ENCODE measurements at regions not wholly inside any gene's neighbourhood (a gene's known extent, or its start where the extent isn't known, plus 50 kb on each side); places are given as distances from the start of the nearest gene placed in this dataset.
A peak's percentile ranks its signal among the peaks of the same experiment; 100 is the strongest.

DNA sequence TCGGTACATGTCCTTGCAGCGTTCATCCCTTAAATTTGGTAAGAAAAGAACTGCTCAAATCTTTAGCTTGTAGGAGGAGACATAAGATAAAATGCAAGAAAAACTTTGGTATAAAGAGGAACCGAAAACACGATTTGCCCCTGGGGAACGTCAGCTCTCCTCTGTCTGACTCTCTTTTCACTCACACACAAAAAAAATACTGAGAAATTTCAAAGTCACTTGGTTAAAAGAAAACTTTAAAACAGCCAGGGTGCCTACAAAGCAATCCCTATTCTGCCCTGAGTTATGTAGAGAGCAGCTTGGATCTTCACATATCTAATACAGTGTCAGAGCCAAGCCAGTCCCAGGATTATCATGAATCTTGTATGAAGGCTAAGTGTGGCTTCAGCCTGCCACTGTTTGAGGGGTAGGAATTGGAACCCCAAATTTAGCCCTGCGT is 248.5 kb upstream of the CXXC4 start:
- TF ChIP-seq, protein P1, sequence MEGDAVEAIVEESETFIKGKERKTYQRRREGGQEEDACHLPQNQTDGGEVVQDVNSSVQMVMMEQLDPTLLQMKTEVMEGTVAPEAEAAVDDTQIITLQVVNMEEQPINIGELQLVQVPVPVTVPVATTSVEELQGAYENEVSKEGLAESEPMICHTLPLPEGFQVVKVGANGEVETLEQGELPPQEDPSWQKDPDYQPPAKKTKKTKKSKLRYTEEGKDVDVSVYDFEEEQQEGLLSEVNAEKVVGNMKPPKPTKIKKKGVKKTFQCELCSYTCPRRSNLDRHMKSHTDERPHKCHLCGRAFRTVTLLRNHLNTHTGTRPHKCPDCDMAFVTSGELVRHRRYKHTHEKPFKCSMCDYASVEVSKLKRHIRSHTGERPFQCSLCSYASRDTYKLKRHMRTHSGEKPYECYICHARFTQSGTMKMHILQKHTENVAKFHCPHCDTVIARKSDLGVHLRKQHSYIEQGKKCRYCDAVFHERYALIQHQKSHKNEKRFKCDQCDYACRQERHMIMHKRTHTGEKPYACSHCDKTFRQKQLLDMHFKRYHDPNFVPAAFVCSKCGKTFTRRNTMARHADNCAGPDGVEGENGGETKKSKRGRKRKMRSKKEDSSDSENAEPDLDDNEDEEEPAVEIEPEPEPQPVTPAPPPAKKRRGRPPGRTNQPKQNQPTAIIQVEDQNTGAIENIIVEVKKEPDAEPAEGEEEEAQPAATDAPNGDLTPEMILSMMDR (IDR thresholded peaks at IDR 0.05; ENCODE audit: insufficient read depth, low read length, poor library complexity, severe bottlenecking), result no peak
- no peaks in the 10 kb centered on the region for H3K27me3 ChIP-seq (replicated peaks; ENCODE audit: control insufficient read depth, insufficient read depth, low read length)
- no peaks in the 10 kb centered on the region for H3K36me3 ChIP-seq (ENCODE audit: control insufficient read depth, insufficient read depth, low read length)
- peak overlapping the region; percentile 14; the same call in 1 of the 2 replicates for H3K4me3 ChIP-seq (replicated peaks; ENCODE audit: low read depth, low read length)
- peak; percentile 76 for DNase-seq (ENCODE audit: extremely low read depth, insufficient read length)

DNA sequence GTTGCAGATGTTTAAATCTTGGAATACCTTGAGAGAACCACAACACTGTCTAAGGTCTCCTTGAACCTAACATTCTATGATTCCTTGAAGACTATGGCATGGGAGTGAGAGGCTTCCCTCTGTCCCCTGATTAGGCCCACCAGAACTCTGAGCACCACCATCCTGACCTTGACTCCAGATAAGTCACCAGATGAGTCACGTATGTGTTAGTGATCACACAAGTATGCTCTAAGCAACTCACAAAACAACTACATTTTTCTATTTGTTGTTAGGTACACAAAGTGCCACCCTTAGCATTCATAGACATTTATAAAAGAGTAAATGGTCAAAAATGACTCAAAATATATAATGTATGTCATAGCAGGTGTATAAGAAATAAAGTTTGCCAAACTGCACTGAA is 252.9 kb upstream of the CXXC4 start:
- DNase-seq (ENCODE audit: extremely low read depth, insufficient read length), result no peak
- no peaks in the 10 kb centered on the region for H3K27me3 ChIP-seq (replicated peaks; ENCODE audit: control insufficient read depth, insufficient read depth, low read length)
- TF ChIP-seq, protein P1 (IDR thresholded peaks at IDR 0.05; ENCODE audit: insufficient read depth, low read length, poor library complexity, severe bottlenecking), result no peak
- H3K4me3 ChIP-seq (replicated peaks; ENCODE audit: low read depth, low read length), result no peak overlapping the region
- H3K36me3 ChIP-seq (ENCODE audit: control insufficient read depth, insufficient read depth, low read length), result no peaks in the 10 kb centered on the region

DNA sequence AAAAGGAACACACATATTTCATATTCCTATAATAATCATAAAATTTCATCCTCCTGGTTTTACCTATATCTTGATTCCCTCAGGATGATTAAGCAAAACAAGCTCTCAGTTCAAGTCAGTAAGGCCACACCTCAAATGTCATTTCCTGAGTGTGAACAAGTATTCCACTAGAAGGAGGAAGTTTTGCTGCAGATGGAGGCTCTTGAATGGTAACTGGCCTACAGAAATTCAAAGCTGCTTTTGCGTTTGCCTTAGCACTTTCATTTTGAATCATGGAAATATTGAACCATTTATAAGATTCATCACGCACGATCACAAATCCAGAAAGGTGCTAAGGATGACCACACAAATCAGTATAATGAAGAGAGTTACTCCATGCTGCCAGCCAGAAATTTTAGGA is 254.4 kb upstream of the CXXC4 start:
- H3K27me3 ChIP-seq (replicated peaks; ENCODE audit: control insufficient read depth, insufficient read depth, low read length), result no peaks in the 10 kb centered on the region
- no peaks in the 10 kb centered on the region for H3K36me3 ChIP-seq (ENCODE audit: control insufficient read depth, insufficient read depth, low read length)
- TF ChIP-seq, protein P1 (IDR thresholded peaks at IDR 0.05; ENCODE audit: insufficient read depth, low read length, poor library complexity, severe bottlenecking), result no peak
- peak; percentile 29 for DNase-seq (ENCODE audit: extremely low read depth, insufficient read length)
- H3K4me3 ChIP-seq (replicated peaks; ENCODE audit: low read depth, low read length), result no peak overlapping the region

DNA sequence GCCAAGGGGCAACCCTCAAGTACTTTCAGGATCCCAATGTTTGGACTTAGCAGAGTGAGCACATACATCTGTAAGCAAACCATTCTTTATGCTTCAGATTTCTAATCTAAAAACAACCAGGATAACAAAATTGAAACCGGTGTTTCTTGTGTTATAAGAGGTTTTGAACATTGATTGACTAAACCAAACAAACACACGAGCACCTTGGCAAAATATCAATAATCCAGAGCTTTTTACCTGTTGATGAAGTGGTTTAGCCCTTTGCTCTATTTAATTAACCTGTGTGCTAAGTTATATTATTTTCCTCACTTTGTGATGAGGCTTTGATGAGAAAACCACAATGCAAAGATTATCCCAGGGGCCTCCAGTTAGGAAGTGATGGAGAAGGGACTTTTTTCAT is 255.3 kb upstream of the CXXC4 start:
- H3K27me3 ChIP-seq (replicated peaks; ENCODE audit: control insufficient read depth, insufficient read depth, low read length), result no peaks in the 10 kb centered on the region
- TF ChIP-seq, protein P1 (IDR thresholded peaks at IDR 0.05; ENCODE audit: insufficient read depth, low read length, poor library complexity, severe bottlenecking), result no peak
- no peaks in the 10 kb centered on the region for H3K36me3 ChIP-seq (ENCODE audit: control insufficient read depth, insufficient read depth, low read length)
- H3K4me3 ChIP-seq (replicated peaks; ENCODE audit: low read depth, low read length), result no peak overlapping the region
- DNase-seq (ENCODE audit: extremely low read depth, insufficient read length), result no peak

DNA sequence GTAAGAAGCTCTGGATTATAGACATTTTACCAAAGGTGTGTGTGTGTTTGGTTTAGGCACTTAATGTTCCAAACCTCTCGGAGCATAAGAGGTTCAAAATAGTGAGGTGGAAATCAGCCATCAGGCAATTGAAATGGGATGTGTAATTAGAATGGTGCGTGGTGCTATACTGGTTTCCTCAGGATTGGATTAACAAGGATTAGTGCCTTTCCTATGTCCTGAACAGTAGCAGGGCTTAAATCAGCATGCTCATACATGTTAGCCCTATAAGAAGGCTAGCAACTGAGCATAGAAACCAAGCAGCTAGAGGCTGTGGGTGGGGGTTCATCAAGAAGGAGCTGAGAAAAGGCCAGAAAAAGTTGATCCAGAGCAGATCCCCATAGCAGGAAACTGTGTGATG is 256.8 kb upstream of the CXXC4 start:
- no peaks in the 10 kb centered on the region for H3K36me3 ChIP-seq (ENCODE audit: control insufficient read depth, insufficient read depth, low read length)

More for the DNA sequence above, 256.8 kb upstream of the CXXC4 start:
- DNase-seq (ENCODE audit: extremely low read depth, insufficient read length), result no peak
- Histone ChIP-seq H3K27me3 (replicated peaks; ENCODE audit: control insufficient read depth, insufficient read depth, low read length) (no peaks in the 10 kb centered on the region), H3K4me3 (replicated peaks; ENCODE audit: low read depth, low read length) (no peak overlapping the region)
- TF ChIP-seq, protein P1 (IDR thresholded peaks at IDR 0.05; ENCODE audit: insufficient read depth, low read length, poor library complexity, severe bottlenecking), result no peak

Measured in GM06990 (cell line).